ENCODE measurements at regions not wholly inside any gene's neighbourhood (a gene's known extent, or its start where the extent isn't known, plus 50 kb on each side); places are given as distances from the start of the nearest gene placed in this dataset.
"Not testable (repeated sequence)": the region's sequence is repeated elsewhere in the genome, so short reads cannot be mapped to it uniquely, and the experiment has no call there.

DNA sequence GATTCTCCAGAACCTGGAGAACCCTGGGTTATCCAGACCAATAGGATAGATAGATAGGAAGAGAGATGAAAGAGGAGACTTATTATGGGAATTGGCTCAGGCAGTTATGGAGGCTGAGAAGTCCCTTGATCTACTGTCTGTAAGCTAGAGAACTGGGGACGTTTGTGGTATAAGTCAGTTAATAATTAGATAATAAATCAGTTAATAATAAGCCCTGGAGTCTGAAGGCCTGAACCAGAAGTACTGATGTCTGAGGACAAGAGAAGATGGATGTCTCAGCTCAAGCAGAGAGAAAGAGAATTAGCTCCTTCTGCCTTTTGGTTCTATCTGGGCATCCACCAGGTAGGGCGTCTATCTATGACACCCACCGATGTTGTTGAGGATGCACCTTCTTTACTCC, 72.9 kb upstream of the SLC22A23 start:
- Histone ChIP-seq H3K4me1 (no peaks in the 10 kb centered on the region), H3K4me3 (no peak overlapping the region), H3K36me3 (no peaks in the 10 kb centered on the region), H3K27ac (no peak overlapping the region), H3K27me3 (replicated peaks in 1 of 7) (peaks cover 0 to 11% (median 0%) of the 10 kb centered on the region in 7 donors), H3K9me3 (no peaks in the 10 kb centered on the region)
- DNase-seq = no peak
- intact Hi-C loops (cut with DNase I; ENCODE audit: low total_unique reads) = no loop called here
- 81 to 93% (median 87%) methylated on average over 3 of the region's 3 CpGs for WGBS, 5 donors
- TF ChIP-seq POLR2AphosphoS5 (IDR thresholded peaks at IDR 0.05) (no peak), POLR2A (IDR thresholded peaks at IDR 0.05) (no peak)
- TF ChIP-seq, protein P1, sequence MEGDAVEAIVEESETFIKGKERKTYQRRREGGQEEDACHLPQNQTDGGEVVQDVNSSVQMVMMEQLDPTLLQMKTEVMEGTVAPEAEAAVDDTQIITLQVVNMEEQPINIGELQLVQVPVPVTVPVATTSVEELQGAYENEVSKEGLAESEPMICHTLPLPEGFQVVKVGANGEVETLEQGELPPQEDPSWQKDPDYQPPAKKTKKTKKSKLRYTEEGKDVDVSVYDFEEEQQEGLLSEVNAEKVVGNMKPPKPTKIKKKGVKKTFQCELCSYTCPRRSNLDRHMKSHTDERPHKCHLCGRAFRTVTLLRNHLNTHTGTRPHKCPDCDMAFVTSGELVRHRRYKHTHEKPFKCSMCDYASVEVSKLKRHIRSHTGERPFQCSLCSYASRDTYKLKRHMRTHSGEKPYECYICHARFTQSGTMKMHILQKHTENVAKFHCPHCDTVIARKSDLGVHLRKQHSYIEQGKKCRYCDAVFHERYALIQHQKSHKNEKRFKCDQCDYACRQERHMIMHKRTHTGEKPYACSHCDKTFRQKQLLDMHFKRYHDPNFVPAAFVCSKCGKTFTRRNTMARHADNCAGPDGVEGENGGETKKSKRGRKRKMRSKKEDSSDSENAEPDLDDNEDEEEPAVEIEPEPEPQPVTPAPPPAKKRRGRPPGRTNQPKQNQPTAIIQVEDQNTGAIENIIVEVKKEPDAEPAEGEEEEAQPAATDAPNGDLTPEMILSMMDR (IDR thresholded peaks at IDR 0.05 in 8 of 11, conservative IDR thresholded peaks at IDR 0.05 in 3 of 11) = no peak

DNA sequence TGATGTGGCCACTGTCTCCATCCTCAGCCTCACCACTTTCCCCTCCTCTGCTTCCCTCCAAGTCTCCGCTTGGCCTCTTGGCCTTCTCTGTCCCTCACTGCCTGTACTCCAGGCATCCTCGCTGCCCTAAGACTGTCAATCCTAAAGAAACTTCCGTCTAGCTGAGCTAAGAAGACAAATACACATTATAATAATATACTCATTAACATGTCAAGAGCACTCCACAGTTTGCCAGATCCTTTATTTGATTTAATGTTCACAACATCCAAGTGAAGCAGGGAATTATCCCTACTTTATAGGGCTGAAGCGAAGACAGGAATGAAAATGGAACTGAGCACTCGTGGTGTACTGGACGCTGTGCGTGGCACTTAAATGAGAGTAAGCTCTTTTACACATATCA, 72.4 kb upstream of the SLC22A23 start:
- peaks cover 0 to 11% (median 0%) of the 10 kb centered on the region in 7 donors for H3K27me3 ChIP-seq (replicated peaks in 1 of 7)
- TF ChIP-seq POLR2AphosphoS5 (IDR thresholded peaks at IDR 0.05) (no peak), POLR2A (IDR thresholded peaks at IDR 0.05) (no peak)
- TF ChIP-seq, protein P1 (IDR thresholded peaks at IDR 0.05 in 8 of 11, conservative IDR thresholded peaks at IDR 0.05 in 3 of 11) = no peak

DNA sequence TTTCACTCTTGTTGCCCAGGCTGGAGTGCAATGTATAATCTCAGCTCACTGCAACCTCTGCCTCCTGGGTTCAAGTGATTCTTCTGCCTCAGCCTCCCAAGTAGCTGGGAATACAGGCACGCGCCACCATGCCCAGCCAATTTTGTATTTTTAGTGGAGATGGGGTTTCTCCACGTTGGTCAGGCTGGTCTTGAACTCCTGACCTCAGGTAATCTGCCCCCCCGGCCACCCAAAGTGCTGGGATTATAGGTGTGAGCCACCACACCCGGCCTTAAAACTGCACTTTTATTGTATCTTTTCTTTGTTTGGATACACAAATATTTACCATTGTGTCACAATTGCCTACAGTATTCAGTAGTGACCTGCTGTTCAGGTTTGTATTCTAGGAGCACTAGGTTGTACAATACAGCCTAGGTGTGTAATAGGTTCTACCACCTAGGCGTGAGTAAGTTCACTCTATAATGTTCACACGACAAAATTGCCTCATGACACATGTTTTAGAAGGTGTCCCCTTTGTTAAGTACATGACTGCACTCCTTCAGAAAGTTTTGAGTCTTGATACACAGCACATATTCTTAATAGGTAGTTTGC, 71.3 kb upstream of the SLC22A23 start:
- DNase-seq; H3K9me3 ChIP-seq; H3K4me1 ChIP-seq; H3K4me3 ChIP-seq; H3K27ac ChIP-seq; intact Hi-C loops (cut with DNase I; ENCODE audit: low total_unique reads); H3K36me3 ChIP-seq: not testable (repeated sequence)
- H3K27me3 ChIP-seq (replicated peaks in 1 of 7) = peaks cover 0 to 11% (median 0%) of the 10 kb centered on the region in 7 donors
- WGBS, 5 donors = 84 to 91% (median 89%) methylated on average over 7 of the region's 7 CpGs

More for the DNA sequence above, 72.4 kb upstream of the SLC22A23 start:
- intact Hi-C loops (cut with DNase I; ENCODE audit: low total_unique reads) = no loop called here
- H3K27ac ChIP-seq = no peak overlapping the region
- H3K36me3 ChIP-seq = no peaks in the 10 kb centered on the region
- no peaks in the 10 kb centered on the region for H3K9me3 ChIP-seq
- DNase-seq = no peak
- WGBS, 5 donors = 79 to 94% (median 89%) methylated on average over 7 of the region's 7 CpGs
- H3K4me1 ChIP-seq = no peaks in the 10 kb centered on the region
- H3K4me3 ChIP-seq = no peak overlapping the region

DNA sequence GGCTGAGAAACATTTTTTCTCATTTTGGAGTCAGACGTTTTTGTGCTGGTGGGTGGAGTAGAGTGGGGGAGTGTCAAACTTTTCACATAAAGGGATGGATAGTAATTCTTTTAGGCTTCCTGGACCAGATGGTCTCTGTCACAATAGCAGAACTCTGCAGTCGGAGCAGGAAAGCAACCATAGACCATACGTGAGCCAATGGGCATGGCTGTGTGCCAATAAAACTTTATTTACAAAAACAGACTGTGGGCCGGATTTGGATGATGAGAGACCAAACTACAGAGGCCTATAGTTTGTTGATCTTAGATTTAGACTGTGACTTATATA, 70.8 kb upstream of the SLC22A23 start:
- H3K9me3 ChIP-seq = no peaks in the 10 kb centered on the region
- DNase-seq = no peak
- H3K4me1 ChIP-seq = no peaks in the 10 kb centered on the region
- no peak overlapping the region for H3K4me3 ChIP-seq
- WGBS, 5 donors = 60 to 72% (median 64%) methylated on average over 4 of the region's 4 CpGs
- H3K36me3 ChIP-seq = no peaks in the 10 kb centered on the region
- TF ChIP-seq POLR2AphosphoS5 (IDR thresholded peaks at IDR 0.05) (no peak), POLR2A (IDR thresholded peaks at IDR 0.05) (no peak)
- TF ChIP-seq, protein P1 (IDR thresholded peaks at IDR 0.05 in 8 of 11, conservative IDR thresholded peaks at IDR 0.05 in 3 of 11) = no peak
- peaks cover 0 to 13% (median 0%) of the 10 kb centered on the region in 7 donors for H3K27me3 ChIP-seq (replicated peaks in 1 of 7)
- intact Hi-C loops (cut with DNase I; ENCODE audit: low total_unique reads) = no loop called here
- H3K27ac ChIP-seq = no peak overlapping the region

Data from spleen (tissue), 11 donors.